Stimulated activated CD4-positive, alpha-beta T cell treated with anti-CD3 and anti-CD28 coated beads, Interleukin-4, amount 100 ng/mL, for 4 hours (primary cell): ENCODE measurements at regions not wholly inside any gene's neighbourhood (a gene's known extent, or its start where the extent isn't known, plus 50 kb on each side); places are given as distances from the start of the nearest gene placed in this dataset.

Experiments used
- DNase-seq, 2 experiments: peaks; one replicate each; pipeline ENCODE4 v3.0.0-alpha.2; 2020

DNA sequence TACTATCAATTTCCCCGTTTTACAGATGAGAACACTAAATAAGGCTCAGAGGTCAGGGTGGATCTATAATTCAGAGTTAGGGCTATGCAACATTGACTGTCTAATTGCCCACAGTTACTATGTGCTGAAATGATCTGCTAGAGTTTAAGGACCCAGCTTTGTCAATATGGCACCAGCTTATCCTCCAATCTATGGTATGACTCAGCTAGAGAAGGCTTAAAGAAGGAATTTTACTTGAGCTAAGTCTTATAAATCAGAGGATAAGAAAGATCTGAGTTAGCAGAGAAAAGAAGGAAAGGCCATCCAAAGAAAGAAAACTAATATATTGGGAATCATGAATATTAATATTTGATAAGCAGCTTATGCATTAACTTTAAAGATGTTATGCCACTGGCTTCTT is 78.1 kb downstream of the ASB9 start:
- DNase-seq, result no peak

DNA sequence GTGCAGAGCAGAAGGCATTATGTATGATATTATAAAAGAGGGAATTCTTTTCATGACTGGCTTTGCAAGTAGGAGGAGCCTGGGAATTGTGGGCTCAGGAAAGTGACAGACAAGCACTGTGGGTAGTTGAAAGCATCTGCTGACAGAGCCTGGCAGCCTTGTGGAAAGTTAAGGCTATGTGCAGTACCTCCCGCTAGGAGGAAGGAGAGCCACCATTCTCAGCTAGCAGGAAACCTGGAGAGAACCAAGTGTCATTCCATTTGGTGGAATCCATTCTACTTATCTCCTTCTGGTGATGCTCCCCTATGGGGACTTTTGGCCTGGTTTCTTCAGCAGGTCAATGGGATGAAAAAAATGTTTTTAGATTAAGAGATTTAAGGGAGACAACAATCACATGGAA is 81.8 kb downstream of the ASB9 start:
- DNase-seq, result no peak

DNA sequence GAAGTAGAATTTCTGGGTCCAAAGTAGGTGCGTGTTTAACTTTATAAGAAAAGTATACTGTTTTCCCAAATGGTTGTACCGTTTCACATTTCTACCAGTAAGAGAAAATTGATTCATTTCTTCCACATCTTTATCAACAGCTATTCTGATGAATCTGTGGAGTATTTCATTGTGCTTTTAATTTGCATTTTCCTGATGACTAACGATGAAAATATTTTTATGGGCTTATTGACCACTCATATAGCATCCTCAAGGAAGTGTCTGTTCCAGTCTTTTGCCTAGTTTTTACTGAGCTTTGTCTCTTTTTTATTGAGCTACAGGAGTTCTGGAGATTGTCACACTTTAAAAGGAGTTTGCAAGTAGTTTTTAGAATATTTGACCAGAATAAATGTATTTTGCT is 92.6 kb downstream of the ASB9 start:
- DNase-seq, result no peak

DNA sequence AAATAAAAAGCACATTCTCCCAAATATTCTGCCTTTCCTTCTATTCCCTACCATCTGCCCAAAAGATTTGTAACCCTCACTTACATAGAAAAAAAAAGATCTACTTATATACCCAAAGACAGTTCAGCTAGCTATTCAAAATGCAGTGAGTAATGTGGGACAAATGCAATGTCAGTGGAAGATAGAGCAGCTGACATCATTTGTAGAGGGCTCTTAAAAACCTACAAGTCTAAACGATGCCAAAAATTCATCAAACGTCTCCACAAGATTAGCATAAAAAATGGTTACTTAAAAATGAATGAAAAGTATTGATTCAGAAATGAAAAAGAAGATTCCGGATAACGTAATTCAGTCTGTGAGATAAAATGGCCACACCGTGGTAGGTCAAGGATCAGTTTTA is 96.5 kb downstream of the ASB9 start:
- DNase-seq, result no peak

DNA sequence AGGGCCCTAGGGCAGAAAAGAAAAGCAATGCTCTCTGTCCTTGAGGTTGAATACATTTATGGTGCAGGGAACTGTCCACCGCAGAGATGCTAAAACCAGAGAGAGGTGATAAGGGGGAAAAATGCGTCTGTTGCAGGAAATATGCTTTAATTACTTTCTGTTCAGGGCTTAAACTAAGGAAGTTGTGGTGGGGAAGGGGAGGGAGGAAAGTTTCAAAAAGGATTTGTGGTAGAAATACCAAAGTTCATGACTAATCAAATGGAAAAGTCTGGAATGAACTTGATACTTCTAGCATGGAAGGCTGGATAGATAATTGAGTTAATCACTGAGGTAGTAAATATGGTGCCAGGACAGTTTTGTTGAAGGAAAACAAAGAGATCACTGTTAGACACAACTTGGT is 99.0 kb downstream of the ASB9 start:
- DNase-seq, result no peak

DNA sequence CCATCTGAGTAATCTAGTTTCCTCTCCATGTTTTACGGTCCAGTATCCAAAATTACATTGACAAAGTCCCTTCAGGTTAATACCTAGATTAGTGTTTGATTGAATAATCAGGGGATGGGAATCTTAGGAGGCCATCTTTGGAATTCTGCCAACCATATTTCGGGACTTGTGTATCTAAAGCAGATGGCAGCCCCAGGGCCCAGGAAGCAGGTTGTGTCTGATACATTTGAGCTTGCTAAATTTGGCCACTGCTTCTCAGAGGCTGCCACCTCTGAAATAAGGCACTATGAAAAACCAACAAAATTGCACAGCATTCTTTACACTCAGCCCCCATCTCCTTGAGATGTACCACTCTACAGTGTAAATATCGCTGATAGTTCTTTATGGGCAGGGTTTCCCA is 102.1 kb downstream of the ASB9 start:
- DNase-seq, result no peak

DNA sequence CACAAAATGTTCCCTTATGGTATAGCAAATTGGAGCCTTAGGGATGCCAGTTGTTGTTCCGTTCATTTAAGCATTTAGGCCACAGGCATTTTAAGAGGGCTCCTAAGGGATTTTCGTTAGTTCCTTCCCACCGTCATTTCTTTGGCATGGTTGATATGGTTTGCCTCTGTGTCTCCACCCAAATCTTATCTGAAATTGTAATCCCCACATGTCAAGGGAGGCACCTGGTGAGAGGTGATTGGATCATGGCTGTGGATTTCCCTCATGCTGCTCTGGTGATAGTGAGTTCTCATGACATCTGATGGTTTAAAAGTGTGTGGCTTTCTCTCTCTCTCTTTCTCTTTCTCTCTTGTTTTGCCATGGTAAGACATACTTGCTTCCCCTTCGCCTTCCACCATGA is 104.1 kb downstream of the ASB9 start:
- no peak for DNase-seq

DNA sequence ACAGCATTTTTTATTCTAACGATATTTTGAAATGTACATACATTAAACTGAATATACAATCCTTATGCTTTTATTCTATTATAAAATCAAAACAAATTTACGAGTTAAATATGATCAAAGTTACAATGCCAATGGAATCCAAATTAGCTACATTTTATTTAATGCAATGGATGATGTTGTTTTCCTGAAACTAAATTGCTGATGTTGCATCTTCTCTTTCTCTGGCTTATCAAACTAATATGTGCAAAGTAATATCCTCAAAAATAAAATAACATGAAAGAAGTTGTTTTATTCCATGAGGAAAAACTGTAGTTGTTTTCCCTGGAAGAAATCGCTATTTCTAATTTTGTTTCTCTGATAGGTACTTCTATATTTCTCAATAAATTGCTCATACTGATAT is 106.8 kb downstream of the ASB9 start:
- DNase-seq, result no peak

DNA sequence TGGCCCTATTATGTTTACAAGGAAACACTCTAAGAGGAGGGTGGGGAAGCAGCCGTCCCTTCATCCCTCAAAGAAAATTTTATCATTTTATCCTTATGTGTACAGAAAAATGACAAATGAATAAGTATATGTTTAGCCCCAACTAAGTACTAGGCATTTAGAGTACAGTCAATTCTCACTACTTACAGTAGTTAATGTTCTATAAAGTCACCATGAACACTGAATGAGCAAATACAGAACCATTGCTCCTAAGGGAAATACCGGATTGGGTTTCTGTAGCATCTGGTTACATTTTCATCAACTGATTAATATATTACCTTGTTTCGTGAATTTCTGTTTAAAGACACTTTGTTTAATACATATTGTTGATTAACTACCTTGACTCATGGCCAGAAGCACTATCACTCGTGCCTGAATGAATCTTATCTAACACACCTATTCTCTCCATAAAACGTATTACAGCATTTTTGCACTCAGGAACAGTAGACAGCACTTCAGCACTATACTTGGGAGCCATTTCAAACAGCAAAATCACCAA is 109.3 kb downstream of the ASB9 start:
- no peak for DNase-seq

DNA sequence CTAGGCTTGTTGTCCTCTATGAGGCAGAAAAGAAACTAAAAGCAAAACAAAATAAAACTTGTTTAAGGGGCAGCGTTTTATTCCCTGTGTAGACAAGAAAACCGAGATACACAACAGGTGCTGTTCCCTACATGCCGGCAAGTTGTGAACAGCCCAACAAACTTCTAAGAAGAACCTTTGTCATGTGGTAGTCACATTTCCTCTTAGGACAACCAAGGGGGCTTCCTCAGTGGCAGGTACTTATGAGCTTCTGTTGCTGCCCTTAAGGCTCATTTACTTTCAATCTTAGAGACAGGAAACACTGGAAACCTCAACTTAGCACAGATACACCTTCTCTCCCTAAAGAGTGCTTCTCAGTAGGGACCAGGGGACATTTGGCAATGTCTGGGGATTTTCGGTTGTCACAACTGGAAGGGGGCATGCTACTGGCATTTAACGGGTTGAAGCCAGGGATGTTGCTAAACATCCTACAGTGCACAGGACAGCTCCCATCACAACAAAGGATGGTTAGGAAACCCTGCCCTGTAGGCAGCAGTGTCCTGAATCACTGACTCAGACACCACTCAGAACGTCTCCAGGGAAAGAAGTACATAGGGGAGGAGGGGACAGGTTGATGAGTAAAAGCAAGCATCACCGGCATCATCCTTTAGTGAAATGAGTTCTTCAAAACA is 111.0 kb downstream of the ASB9 start:
- peak in 1 of 2 experiments; percentile 9 for DNase-seq

DNA sequence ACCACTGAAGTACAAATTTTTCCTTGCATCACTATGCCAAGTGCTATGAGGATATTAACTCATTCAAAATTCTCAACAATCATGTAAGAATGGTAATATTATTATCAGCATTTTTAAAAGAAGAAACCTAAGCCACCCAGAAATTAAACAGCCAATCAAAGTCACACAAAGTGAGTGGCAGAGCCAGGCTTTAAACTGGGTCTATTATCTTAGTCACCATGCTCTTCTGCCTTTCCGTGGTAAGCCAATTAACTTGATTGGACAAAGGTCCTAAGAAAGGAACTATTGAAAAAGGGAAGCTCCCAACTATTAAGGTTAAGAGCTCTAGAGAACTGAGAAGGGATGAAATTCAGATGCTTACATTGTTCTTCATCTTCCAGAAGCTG is 111.5 kb downstream of the ASB9 start:
- DNase-seq, result no peak

DNA sequence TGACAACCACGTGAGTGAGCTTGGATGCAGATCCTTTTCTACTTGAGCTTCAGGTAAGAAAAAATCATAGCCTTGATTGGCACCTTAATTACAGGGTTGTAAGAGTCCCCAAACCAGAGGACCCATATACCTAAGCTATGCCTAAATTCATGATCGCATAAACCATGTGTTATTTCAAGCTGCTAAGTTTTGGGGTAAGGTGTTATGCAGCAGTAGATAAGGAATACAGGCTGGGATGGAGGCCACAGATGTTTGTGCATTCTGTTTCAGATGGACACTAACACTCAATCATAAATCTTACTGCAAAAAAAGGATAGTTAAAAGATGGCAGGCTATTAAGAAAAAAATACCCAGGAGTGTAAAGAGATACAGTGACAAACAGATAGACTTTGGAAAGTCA is 112.3 kb downstream of the ASB9 start:
- no peak for DNase-seq

DNA sequence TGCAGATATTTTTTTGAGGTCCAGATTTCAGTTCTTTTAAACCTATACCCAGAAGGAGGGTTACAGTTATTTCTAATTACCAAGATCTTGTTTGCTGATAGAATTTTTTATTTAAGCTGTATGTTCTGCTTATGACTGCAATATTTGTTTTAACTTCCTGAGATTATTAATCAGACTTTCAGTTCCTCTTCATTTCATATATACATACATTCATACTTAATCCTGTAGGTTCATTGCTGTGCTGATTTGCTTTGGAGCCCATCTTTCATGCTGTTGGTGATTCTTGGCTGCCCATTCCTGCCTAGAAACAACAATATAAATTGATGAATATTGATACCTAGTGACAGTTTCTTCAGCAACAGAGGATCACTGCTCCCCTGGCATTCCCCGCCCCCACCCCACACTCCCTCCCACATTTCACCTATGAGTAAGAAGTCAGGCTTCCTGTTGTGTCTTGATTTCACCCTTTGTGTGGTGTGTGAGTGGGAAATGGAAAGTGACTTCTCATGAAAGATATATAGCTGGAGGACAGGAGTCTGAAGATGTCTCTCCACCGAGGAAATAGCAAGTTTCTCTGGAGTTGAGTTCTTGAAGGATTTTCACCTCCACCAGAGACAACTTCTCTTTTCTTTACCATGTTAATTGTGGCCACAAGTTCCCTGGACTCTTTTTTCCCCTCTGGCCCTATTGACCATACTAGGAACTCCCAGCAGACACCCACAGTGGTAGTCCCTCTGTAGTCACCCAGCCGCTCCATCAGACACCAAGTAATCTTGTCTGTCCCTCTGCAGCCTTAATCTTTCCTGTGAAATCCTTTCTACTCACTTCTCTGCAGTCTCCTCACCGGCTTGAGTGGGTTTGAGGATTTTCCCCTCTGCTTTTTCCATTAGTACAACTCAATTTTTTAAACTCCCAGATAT is 118.4 kb downstream of the ASB9 start:
- peak; percentile 27 to 44 for DNase-seq

DNA sequence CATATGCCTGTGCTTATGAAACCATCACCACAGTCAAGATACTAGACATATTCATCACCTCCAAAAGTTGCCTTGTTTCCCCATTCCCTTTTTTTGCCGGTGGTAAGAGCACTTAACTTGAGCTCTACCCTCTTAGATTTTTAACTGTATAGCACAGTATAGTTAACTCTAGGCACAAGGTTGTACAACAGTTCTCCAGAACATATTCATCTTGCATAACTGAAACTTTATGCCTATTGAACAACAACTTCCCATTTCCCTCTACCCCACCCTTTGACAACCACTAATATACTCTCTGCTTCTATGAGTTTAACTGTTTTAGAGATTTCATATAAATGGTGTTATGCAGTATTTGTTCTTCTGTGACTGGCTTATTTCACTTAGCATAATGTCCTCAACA is 119.3 kb downstream of the ASB9 start:
- DNase-seq, result no peak

DNA sequence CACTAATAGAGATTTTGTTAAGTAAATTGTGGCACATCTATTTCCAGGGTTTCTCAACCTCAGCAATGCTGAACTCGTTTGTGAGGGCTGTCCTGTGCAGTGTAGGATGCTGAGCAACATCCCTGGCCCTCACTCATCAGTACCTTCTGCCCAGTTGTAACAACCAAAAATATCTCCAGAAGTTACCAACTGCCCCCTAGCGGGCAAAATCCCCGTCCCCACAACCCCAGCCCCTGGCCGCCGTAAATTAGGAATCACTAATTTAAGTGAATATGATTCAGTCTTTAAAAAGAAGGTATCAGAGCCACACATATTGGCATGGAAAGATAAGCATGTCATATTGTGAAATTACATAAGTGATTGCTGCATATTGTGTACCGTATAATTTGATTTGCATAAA is 123.4 kb downstream of the ASB9 start:
- peak in 1 of 2 experiments; percentile 6 for DNase-seq

DNA sequence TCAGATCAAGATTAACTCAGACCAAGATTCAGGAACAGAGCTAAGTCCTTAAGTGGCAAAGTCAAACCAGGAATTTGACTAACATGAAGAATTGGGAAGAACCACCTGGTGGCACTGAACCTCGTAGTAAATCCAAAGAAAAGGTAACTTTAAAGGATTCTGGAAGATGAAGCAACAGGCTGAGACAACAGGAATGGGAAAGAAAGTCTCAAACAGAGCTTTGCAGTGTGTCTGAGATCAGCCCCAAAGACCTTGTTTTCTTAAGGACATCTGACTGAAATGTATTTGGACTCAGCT is 126.1 kb downstream of the ASB9 start:
- DNase-seq, result no peak

DNA sequence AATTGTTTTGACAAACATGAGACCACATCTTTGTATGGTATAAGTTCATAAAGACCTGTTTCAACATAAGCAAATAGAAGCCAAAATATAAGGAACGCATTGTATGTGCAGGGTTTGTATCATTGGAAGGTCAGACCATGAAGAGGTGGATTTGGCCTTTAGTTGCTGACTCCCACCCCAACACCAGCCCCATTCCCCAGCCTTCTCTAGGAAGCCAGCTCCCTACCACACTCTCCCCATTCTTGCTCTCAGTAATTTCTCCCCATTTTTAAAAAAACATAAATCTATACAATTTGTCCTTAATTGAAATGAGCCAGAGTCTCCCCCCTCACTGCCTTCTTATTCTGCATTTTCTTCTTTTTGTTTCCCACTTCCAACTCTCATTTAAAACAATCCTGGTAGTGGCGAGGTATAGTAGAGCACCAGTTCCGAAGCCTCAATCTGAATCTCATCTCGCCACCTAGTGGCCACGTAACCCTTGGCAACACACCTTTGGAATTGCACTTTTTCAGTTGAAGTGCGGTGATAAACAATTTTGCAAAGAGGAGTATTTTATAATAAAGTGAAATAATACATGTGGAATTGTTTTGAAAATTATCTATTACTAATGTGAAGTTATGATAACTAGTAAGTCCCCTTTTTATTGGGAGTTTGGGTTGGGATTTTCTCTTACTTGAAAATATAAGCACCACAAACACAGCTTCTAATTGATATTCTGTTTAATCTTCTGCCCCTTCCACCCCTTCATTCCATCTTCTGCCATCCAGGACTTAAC is 126.6 kb downstream of the ASB9 start:
- DNase-seq, result peak; percentile 43 to 45

DNA sequence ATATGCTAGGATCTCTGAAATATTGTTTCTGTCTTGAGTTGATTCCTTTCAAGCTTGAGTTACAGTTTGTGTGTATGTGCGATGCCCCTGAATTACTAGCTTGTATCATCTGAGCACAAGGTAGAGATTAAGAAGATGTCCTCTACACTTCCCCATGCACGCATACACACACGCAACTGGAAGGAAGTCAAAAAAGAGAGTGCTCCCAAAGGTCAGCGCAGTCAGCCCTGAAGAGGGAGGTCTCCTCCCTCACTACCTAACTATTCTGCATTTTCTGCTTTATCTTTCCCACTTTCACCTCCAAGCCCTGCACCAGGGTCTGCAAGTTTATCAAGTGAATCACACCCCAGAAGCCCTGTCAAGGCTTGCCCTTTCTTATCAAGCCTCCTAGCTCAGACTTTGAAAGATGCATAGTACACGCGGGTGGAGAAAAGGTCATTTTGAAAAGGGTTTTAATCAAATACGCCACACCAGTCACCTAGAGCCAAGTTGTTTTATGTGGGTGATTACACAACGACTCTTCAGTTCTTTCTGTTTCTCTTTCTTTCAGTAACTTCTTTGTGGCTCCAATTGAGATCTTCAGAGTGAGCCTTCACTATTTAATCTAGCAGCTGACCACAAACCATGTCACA is 127.7 kb downstream of the ASB9 start:
- DNase-seq, result no peak

DNA sequence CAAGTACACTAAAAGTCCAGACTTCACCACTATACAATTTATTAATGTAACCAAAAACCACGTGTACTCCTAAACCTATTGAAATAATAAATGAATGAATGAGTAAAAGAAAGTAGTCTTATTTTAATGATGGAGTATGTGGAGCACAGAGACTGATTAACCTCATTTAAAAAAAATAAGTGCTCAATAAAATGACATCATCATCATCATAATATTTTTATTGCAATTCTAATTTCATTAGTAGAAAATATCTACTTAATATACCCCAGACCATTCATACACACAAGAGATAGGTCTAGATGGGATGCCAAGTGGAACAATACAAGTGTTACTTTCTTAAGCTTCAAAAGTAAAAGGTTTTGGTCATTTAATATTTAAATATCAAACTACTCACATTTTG is 133.1 kb downstream of the ASB9 start:
- DNase-seq, result no peak

DNA sequence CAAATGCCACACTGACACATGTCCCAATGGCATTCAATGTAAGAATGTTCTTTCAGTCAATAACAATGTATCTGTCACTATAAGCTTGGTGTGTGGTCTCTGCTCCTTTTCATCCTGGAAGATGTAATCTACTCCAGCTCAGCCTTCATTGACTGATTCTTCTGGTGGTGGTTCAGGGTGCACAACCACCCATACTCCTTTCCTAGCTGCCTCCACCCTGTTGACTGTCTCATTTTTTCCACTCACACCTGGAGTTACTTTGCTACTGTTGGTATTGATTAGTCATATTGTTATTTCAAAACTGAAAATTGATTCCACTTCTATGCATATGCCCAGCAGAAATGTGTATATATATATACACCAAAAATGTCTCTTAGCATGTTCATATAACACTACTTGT is 140.5 kb downstream of the ASB9 start:
- DNase-seq, result no peak

DNA sequence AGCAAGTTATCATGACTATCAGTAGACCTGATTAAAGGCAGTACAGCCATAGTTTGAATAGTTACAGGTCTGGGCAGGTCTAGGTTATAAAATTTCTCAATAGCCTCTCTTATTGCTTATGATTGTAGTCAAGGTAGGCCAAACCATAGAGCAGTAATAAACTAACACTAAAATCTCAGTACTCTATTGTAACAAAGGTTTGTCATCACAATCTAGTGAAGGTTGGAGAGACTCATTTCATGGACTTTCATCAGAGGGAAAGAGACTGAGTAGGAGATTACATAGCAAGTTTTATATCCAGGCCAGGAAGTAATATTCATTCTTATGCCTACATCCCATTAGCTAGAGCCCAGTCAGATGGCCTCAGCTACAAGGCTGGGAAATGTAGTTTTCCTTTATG is 141.0 kb downstream of the ASB9 start:
- DNase-seq, result no peak

DNA sequence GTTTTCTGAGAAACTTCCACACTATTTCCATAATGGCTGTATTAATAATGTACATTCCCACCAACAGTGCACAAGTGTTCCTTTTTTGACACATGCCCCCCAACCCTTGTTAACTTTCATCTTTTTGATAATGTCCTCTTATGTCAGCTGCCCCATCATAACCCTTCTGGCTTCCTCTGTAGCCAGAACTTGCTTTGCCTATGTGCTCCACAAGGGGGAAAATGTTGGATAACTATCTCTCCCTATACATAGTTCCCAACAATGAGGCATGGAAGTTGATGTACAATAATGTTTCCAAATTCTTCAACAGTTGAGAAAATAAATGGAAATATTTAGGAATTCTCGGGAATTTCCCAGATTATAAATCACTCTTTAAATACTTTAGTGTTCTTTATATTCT is 142.9 kb downstream of the ASB9 start:
- no peak for DNase-seq

DNA sequence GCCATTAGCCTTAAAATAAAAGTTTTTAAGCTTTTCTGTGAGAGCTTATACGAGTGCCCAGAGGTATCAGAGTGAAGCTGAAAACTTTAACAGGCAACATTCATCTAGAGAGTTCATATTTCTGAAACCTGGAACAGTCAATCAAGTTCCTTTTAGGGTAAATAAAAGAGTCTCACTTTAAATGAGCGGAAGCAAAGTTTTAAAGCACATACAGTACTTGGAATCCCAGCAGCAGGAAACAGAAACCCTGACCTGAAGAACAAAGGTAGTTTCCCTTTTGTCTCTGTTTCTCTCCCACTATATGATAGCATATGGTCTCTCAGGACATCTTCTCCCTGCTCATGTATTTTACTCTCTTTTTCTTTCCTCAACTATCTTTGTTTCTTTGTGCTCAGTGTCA is 153.0 kb downstream of the ASB9 start:
- DNase-seq, result no peak
